ENCODE measurements at regions not wholly inside any gene's neighbourhood (a gene's known extent, or its start where the extent isn't known, plus 50 kb on each side); places are given as distances from the start of the nearest gene placed in this dataset.

DNA sequence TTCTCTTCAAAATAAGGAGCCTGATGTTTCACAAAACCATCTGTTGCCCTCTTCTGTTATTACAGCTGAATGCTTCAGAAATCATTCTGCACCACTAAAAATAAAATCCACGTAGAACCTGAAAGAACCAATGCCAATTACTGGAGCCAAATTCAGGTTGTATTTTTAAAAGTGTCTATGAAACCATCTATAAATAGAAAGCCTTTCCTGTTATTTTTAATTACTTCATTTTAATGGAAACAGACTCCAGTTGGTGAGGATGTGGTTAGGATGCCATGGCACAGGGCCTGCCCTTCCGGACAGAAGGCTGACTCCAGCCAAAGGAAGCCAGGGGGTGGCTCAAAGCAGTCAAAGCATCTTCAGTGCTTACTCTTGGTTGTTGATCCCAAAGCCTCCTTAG, 119.8 kb downstream of the TENT4A start:
- TF ChIP-seq, protein P1, sequence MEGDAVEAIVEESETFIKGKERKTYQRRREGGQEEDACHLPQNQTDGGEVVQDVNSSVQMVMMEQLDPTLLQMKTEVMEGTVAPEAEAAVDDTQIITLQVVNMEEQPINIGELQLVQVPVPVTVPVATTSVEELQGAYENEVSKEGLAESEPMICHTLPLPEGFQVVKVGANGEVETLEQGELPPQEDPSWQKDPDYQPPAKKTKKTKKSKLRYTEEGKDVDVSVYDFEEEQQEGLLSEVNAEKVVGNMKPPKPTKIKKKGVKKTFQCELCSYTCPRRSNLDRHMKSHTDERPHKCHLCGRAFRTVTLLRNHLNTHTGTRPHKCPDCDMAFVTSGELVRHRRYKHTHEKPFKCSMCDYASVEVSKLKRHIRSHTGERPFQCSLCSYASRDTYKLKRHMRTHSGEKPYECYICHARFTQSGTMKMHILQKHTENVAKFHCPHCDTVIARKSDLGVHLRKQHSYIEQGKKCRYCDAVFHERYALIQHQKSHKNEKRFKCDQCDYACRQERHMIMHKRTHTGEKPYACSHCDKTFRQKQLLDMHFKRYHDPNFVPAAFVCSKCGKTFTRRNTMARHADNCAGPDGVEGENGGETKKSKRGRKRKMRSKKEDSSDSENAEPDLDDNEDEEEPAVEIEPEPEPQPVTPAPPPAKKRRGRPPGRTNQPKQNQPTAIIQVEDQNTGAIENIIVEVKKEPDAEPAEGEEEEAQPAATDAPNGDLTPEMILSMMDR (IDR thresholded peaks at IDR 0.05), result no peak
- TF ChIP-seq POLR2A (IDR thresholded peaks at IDR 0.05), result no peak
- TF ChIP-seq POLR2AphosphoS5 (IDR thresholded peaks at IDR 0.05), result no peak
- TF ChIP-seq EP300 (IDR thresholded peaks at IDR 0.05), result no peak

All from suprapubic skin (tissue), 4 donors.